PC-3 (cell line): ENCODE measurements at regions not wholly inside any gene's neighbourhood (a gene's known extent, or its start where the extent isn't known, plus 50 kb on each side); places are given as distances from the start of the nearest gene placed in this dataset.

ENCODE experiments used
- EZH2 ChIP-seq: fragments of 300-600 bp; sonication (generic); IDR thresholded peaks from one replicate; pipeline ENCODE4 v1.6.1; 2017; ENCODE audit warnings: antibody characterized with exemption, mild to moderate bottlenecking, low read length; ENCODE audit not compliant: unreplicated experiment
- EZH2phosphoT487 ChIP-seq: fragments of 300-600 bp; sonication (generic); IDR thresholded peaks from 2 replicates; pipeline ENCODE4 v1.6.1; 2018; ENCODE audit warnings: mild to moderate bottlenecking, antibody characterized with exemption, low read length, borderline replicate concordance
- TF ChIP-seq, protein P1 (sequence below): fragments of 300-600 bp; sonication (generic); conservative IDR thresholded peaks from 2 replicates; pipeline ENCODE4 v1.5.1; 2017; ENCODE audit warnings: antibody characterized with exemption, low read depth, mild to moderate bottlenecking, low read length

DNA sequence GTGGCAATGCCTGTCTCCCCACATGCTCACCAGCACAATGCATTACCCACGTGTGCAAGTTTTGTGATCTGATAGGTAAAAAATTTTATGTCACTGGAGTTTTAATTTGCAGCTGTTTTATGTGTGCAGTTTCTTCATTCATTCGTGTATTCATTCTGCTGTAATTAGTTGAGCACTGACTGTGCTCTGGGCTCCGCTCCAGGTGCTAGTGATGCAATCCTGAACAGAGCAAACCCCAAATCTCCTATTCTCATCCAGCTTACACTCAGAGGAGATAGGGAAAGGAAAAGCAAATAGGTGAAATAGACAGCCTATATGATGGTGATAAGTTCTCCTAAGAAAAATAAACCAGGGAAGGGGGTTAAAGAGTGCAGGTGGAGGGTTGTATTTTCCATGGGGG is 148.4 kb downstream of the TENT4A start:
- TF ChIP-seq, protein P1, sequence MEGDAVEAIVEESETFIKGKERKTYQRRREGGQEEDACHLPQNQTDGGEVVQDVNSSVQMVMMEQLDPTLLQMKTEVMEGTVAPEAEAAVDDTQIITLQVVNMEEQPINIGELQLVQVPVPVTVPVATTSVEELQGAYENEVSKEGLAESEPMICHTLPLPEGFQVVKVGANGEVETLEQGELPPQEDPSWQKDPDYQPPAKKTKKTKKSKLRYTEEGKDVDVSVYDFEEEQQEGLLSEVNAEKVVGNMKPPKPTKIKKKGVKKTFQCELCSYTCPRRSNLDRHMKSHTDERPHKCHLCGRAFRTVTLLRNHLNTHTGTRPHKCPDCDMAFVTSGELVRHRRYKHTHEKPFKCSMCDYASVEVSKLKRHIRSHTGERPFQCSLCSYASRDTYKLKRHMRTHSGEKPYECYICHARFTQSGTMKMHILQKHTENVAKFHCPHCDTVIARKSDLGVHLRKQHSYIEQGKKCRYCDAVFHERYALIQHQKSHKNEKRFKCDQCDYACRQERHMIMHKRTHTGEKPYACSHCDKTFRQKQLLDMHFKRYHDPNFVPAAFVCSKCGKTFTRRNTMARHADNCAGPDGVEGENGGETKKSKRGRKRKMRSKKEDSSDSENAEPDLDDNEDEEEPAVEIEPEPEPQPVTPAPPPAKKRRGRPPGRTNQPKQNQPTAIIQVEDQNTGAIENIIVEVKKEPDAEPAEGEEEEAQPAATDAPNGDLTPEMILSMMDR = no peak
- no peak for TF ChIP-seq EZH2
- no peak for TF ChIP-seq EZH2phosphoT487
